NB4 (cell line): ENCODE measurements at regions not wholly inside any gene's neighbourhood (a gene's known extent, or its start where the extent isn't known, plus 50 kb on each side); places are given as distances from the start of the nearest gene placed in this dataset.

Source experiments
- POLR2A ChIP-seq: IDR thresholded peaks from 2 replicates; pipeline ENCODE4 v1.6.1; 2011; ENCODE audit warnings: mild to moderate bottlenecking; ENCODE audit not compliant: insufficient read length; ENCODE audit errors: extremely low read depth
- TF ChIP-seq, protein P1 (sequence below): IDR thresholded peaks from one replicate; pipeline ENCODE4 v1.5.1; 2012; ENCODE audit warnings: low read depth, low read length
- TF ChIP-seq, protein P2 (sequence below): IDR thresholded peaks from 2 replicates; pipeline ENCODE4 v1.6.1; 2011; ENCODE audit warnings: low read depth, low read length

- TF ChIP-seq POLR2A: no peak
- TF ChIP-seq, protein P1, sequence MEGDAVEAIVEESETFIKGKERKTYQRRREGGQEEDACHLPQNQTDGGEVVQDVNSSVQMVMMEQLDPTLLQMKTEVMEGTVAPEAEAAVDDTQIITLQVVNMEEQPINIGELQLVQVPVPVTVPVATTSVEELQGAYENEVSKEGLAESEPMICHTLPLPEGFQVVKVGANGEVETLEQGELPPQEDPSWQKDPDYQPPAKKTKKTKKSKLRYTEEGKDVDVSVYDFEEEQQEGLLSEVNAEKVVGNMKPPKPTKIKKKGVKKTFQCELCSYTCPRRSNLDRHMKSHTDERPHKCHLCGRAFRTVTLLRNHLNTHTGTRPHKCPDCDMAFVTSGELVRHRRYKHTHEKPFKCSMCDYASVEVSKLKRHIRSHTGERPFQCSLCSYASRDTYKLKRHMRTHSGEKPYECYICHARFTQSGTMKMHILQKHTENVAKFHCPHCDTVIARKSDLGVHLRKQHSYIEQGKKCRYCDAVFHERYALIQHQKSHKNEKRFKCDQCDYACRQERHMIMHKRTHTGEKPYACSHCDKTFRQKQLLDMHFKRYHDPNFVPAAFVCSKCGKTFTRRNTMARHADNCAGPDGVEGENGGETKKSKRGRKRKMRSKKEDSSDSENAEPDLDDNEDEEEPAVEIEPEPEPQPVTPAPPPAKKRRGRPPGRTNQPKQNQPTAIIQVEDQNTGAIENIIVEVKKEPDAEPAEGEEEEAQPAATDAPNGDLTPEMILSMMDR: no peak
- TF ChIP-seq, protein P2, sequence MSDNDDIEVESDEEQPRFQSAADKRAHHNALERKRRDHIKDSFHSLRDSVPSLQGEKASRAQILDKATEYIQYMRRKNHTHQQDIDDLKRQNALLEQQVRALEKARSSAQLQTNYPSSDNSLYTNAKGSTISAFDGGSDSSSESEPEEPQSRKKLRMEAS: no peak
These were observed 242.4 kb downstream of the FAM76B start for GRCh38 chr11:95547186-95547585.
